ENCODE measurements at regions not wholly inside any gene's neighbourhood (a gene's known extent, or its start where the extent isn't known, plus 50 kb on each side); places are given as distances from the start of the nearest gene placed in this dataset.

GRCh38 chr9:82183181-82183860, 194.7 kb downstream of the SPATA31D1 start:
- H3K4me3 Mint-ChIP-seq, result no peak overlapping the region
- DNase-seq, result no peak
- H3K4me1 Mint-ChIP-seq (ENCODE audit: low read depth), result no peaks in the 10 kb centered on the region
- H3K36me3 Mint-ChIP-seq (ENCODE audit: low read depth), result no peaks in the 10 kb centered on the region
- TF ChIP-seq CTCF (IDR thresholded peaks at IDR 0.05), result no peak
- H3K27ac Mint-ChIP-seq, result no peak overlapping the region
- peaks cover 15% of the 10 kb centered on the region; the same call in 1 of the 2 replicates for H3K27me3 Mint-ChIP-seq (ENCODE audit: insufficient read depth)
- H3K9me3 Mint-ChIP-seq, result no peaks in the 10 kb centered on the region

- H3K36me3 Mint-ChIP-seq (ENCODE audit: low read depth), result no peaks in the 10 kb centered on the region
- no peaks in the 10 kb centered on the region for H3K4me1 Mint-ChIP-seq (ENCODE audit: low read depth)
- DNase-seq, result no peak
- H3K4me3 Mint-ChIP-seq, result no peak overlapping the region
- TF ChIP-seq CTCF (IDR thresholded peaks at IDR 0.05), result no peak
- no peaks in the 10 kb centered on the region for H3K9me3 Mint-ChIP-seq
- H3K27me3 Mint-ChIP-seq (ENCODE audit: insufficient read depth), result peaks cover 16% of the 10 kb centered on the region; the same call in 1 of the 2 replicates
- H3K27ac Mint-ChIP-seq, result no peak overlapping the region
Measured at GRCh38 chr9:82184524-82184923, 196.0 kb downstream of the SPATA31D1 start.

GRCh38 chr9:82188817-82189216, 200.2 kb downstream of the SPATA31D1 start:
- no peak for DNase-seq
- H3K4me1 Mint-ChIP-seq (ENCODE audit: low read depth), result no peaks in the 10 kb centered on the region
- H3K36me3 Mint-ChIP-seq (ENCODE audit: low read depth), result peaks cover 1% of the 10 kb centered on the region; the same call in 1 of the 2 replicates
- H3K27me3 Mint-ChIP-seq (ENCODE audit: insufficient read depth), result peaks cover 7% of the 10 kb centered on the region; the same call in 1 of the 2 replicates
- no peak overlapping the region for H3K4me3 Mint-ChIP-seq
- H3K27ac Mint-ChIP-seq, result no peak overlapping the region
- no peaks in the 10 kb centered on the region for H3K9me3 Mint-ChIP-seq
- TF ChIP-seq CTCF (IDR thresholded peaks at IDR 0.05), result no peak

GRCh38 chr9:82191082-82191770, 202.7 kb downstream of the SPATA31D1 start:
- no peak for TF ChIP-seq CTCF (IDR thresholded peaks at IDR 0.05)

GRCh38 chr9:82192211-82192610, 203.6 kb downstream of the SPATA31D1 start:
- no peak overlapping the region for H3K27ac Mint-ChIP-seq
- H3K4me3 Mint-ChIP-seq, result no peak overlapping the region
- DNase-seq, result no peak
- peaks cover 5% of the 10 kb centered on the region; the same call in 1 of the 2 replicates for H3K27me3 Mint-ChIP-seq (ENCODE audit: insufficient read depth)
- no peaks in the 10 kb centered on the region for H3K4me1 Mint-ChIP-seq (ENCODE audit: low read depth)
- TF ChIP-seq CTCF (IDR thresholded peaks at IDR 0.05), result no peak
- H3K9me3 Mint-ChIP-seq, result no peaks in the 10 kb centered on the region
- H3K36me3 Mint-ChIP-seq (ENCODE audit: low read depth), result peaks cover 6% of the 10 kb centered on the region

More at GRCh38 chr9:82191082-82191770, 202.7 kb downstream of the SPATA31D1 start:
- peaks cover 6% of the 10 kb centered on the region for H3K36me3 Mint-ChIP-seq (ENCODE audit: low read depth)
- no peaks in the 10 kb centered on the region for H3K4me1 Mint-ChIP-seq (ENCODE audit: low read depth)
- no peak overlapping the region for H3K4me3 Mint-ChIP-seq
- no peak for DNase-seq
- H3K27me3 Mint-ChIP-seq (ENCODE audit: insufficient read depth), result peaks cover 6% of the 10 kb centered on the region; the same call in 1 of the 2 replicates
- no peaks in the 10 kb centered on the region for H3K9me3 Mint-ChIP-seq
- H3K27ac Mint-ChIP-seq, result no peak overlapping the region
